SK-N-SH (cell line): ENCODE measurements at regions not wholly inside any gene's neighbourhood (a gene's known extent, or its start where the extent isn't known, plus 50 kb on each side); places are given as distances from the start of the nearest gene placed in this dataset.

Experiments
- CHD2 ChIP-seq: fragments of 150-350 bp; IDR thresholded peaks from 2 replicates; pipeline ENCODE4 v1.6.1; 2018; ENCODE audit warnings: low read length; ENCODE audit not compliant: partially characterized antibody
- MXI1 ChIP-seq: IDR thresholded peaks from 2 replicates; pipeline ENCODE4 v1.6.1; 2012; ENCODE audit warnings: mild to moderate bottlenecking, low read depth, low read length, improper control_type of control experiment
- POLR2AphosphoS5 ChIP-seq: IDR thresholded peaks from 2 replicates; pipeline ENCODE4 v1.6.1; 2012; ENCODE audit warnings: low read depth, low read length
- TAF1 ChIP-seq: IDR thresholded peaks from 2 replicates; pipeline ENCODE4 v1.6.1; 2012; ENCODE audit warnings: low read depth, mild to moderate bottlenecking, low read length, moderate library complexity, borderline replicate concordance
- TF ChIP-seq, protein P1 (sequence below): fragments of 200-600 bp; sonication (generic); IDR thresholded peaks from 2 replicates; pipeline ENCODE4 v1.6.1; 2017; ENCODE audit warnings: antibody characterized with exemption, mild to moderate bottlenecking, moderate library complexity

DNA sequence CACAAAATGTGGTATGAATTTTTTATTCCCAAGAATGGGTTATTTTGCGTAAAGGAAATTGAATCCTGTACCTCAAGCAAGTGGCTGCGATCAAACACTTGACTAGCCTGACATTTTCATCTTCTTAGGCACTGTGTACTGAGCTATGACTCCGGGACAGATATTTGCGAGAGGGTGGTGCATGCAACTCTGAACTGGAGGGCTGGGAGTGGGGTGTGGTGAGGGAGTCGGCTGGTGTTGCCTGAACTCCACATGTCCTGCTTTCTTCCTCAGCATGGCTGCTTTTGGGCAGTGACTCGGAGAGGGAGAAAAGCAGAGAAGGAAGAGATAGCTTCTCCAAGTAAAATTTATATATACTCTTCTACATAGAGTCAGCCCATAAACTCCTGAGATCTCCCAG is 68.5 kb upstream of the GATB start:
- TF ChIP-seq POLR2AphosphoS5: no peak
- no peak for TF ChIP-seq CHD2
- TF ChIP-seq, protein P1, sequence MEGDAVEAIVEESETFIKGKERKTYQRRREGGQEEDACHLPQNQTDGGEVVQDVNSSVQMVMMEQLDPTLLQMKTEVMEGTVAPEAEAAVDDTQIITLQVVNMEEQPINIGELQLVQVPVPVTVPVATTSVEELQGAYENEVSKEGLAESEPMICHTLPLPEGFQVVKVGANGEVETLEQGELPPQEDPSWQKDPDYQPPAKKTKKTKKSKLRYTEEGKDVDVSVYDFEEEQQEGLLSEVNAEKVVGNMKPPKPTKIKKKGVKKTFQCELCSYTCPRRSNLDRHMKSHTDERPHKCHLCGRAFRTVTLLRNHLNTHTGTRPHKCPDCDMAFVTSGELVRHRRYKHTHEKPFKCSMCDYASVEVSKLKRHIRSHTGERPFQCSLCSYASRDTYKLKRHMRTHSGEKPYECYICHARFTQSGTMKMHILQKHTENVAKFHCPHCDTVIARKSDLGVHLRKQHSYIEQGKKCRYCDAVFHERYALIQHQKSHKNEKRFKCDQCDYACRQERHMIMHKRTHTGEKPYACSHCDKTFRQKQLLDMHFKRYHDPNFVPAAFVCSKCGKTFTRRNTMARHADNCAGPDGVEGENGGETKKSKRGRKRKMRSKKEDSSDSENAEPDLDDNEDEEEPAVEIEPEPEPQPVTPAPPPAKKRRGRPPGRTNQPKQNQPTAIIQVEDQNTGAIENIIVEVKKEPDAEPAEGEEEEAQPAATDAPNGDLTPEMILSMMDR: no peak
- no peak for TF ChIP-seq MXI1
- no peak for TF ChIP-seq TAF1
